HFF-Myc (cell line): ENCODE measurements at regions not wholly inside any gene's neighbourhood (a gene's known extent, or its start where the extent isn't known, plus 50 kb on each side); places are given as distances from the start of the nearest gene placed in this dataset.
"Not testable (repeated sequence)": the region's sequence is repeated elsewhere in the genome, so short reads cannot be mapped to it uniquely, and the experiment has no call there.

Experiments
- DNase-seq: peaks from one replicate; pipeline ENCODE4 v3.0.0-alpha.2; 2011; ENCODE audit warnings: low read depth; ENCODE audit errors: extremely low read depth
- H3K4me3 ChIP-seq: replicated peaks from 2 replicates; pipeline ENCODE4 v1.5.1; 2011; ENCODE audit warnings: low read depth, mild to moderate bottlenecking, control low read depth, low read length
- CTCF ChIP-seq: IDR thresholded peaks from 2 replicates; pipeline ENCODE4 v1.5.1; 2012; ENCODE audit warnings: mild to moderate bottlenecking, low read depth, low read length, control low read depth; ENCODE audit errors: missing control alignments

DNA sequence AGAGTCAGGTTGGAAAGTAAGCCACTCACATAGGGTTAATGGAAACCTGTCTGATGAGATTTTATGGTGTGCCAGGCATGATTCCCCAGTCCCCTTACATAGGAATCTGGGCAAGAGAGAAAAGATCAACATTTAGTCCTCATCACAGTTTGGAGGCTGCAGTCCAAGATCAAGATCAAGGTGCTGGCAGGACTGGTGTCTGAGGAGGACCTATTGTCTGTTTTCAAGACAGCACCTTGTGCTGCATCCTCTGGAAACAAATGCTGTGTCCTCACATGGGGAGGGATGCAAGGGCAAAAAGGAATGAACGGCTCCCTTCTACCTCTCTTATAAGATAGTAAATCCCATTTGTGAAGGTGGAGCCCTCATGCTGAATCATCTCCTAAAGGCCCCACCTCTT, 244.8 kb upstream of the GALNT17 start:
- DNase-seq: no peak
- no peak for TF ChIP-seq CTCF
- H3K4me3 ChIP-seq: no peak overlapping the region

DNA sequence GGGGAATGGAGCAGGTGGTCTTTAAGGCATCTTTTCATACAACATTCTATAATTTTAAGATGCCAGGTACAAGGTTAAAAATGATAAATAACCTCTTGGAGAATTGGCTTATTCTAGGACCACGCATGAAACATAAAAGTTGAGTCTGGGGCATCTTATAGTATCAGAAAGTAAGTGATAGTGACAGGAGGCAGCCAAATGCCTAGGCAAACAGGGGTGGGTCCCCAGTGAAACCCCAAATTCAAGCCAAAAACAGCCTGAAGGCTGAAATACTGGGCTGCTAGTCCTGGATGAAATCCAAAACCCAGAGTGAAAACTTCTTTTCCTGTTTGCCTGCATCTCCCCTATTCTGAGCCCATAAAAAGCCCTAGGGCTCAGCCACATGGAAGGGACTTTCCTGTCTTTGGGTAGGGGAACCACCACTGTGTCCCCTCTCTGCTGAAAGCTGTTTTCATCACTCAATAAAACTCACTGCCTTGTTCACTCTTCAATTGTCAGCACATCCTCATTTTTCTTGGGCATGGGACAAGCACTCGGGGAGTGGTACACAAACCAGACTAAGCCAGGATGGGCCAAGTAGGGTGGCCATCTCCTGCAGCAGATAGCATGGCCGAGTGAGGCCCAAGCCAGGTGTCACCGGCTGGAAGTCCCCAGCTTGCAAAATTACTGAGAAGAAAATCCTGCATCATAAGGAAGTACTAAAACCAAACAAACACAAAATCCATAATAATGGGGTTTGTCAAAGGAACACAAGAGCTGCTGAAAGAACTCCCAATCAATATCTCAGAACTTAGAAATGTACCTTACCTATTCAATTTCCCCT, 241.6 kb upstream of the GALNT17 start:
- no peak overlapping the region for H3K4me3 ChIP-seq
- DNase-seq: no peak
- no peak for TF ChIP-seq CTCF

- DNase-seq: no peak
- no peak overlapping the region for H3K4me3 ChIP-seq
- TF ChIP-seq CTCF: no peak
Observed at GRCh38 chr7:70893422-70893821, 238.5 kb upstream of the GALNT17 start.

- no peak for TF ChIP-seq CTCF
- no peak for DNase-seq
- H3K4me3 ChIP-seq: no peak overlapping the region
Observed at GRCh38 chr7:70893971-70894715, 237.8 kb upstream of the GALNT17 start.

GRCh38 chr7:70894799-70895198, 237.1 kb upstream of the GALNT17 start:
- no peak for DNase-seq
- no peak overlapping the region for H3K4me3 ChIP-seq
- no peak for TF ChIP-seq CTCF

DNA sequence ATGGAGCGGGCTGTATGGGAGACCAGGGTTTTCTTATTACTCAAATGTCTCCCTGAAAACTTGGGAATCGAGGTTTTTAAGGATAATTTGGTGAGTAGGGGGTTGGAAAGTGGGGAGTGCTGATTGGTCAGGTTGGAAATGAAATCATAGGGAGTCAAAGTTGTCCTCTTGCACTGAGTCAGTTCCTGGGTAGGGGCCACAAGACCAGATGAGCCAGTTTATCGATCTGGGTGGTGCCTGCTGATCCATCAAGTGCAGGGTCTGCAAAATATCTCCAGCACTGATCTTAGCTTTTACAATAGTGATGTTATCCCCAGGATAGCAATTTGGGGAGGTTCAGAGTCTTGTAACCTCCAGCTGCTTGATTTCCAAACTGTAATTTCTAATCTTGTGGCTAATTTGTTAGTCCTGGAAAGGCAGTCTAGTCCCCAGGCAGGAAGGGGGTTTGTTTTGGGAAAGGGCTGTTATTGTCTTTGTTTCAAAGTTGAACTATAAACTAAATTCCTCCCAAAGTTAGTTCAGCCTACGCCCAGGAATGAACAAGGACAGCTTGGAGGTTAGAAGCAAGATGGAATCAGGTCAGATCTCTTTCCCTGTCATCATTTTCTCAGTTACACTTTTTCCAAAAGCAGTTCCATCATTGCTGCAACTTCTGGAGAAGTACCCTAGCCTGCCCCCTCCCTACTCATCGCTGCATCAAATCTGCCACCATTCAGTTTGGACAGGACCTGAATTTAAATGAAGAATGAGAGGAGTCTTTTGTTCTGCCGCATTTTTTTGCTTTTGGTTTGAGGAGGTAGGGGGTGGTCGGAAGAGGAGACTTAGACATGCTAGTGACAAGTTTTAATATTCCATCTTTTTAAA, 236.4 kb upstream of the GALNT17 start:
- not testable (repeated sequence) for H3K4me3 ChIP-seq, DNase-seq
